SH-SY5Y (cell line): ENCODE measurements at regions not wholly inside any gene's neighbourhood (a gene's known extent, or its start where the extent isn't known, plus 50 kb on each side); places are given as distances from the start of the nearest gene placed in this dataset.

Experiments used
- GATA2 ChIP-seq: IDR thresholded peaks from 2 replicates; pipeline ENCODE4 v1.6.1; 2011; ENCODE audit warnings: mild to moderate bottlenecking, low read depth, low read length
- GATA3 ChIP-seq: IDR thresholded peaks from 2 replicates; pipeline ENCODE4 v1.6.1; 2011; ENCODE audit warnings: low read depth, mild to moderate bottlenecking, low read length, moderate library complexity

DNA sequence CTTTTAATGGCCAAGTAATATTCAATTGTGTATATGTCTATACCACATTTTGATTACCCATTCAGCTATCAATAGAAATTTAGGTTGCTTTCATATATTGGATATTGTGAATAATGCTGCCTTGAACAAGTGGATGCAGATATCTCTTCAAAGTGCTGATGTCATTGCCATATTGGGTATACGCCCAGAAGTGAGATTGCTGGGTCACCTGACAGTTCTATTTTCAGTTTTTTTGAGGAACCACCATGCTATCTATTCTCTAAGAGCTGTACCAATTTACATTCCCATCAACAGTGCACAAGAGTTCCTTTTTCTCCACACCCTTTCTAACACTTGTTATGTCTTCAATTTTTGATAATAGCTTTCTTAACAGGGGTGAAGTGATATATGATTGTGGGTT is 306.9 kb downstream of the ZNF516 start:
- TF ChIP-seq GATA3: no peak
- no peak for TF ChIP-seq GATA2

DNA sequence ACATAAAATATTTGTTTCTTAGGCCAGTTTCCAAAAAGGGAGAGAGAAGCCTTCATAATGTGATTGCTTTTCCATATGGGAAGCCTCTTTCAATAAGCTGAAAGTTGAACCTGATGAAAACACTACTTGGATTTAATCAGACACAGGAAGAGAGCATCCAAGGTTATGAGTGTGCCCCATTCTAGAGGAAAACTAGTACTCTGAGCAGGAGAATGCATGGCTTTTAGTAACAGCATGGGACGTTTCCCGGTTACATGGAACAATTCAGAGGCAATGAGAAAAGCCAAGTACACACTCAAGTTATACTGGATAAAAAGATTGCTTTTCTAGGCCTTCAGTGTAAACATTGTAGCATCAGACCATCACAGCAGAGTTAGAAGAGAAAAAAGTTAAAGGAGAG is 315.8 kb downstream of the ZNF516 start:
- TF ChIP-seq GATA3 (no peak), GATA2 (no peak)

DNA sequence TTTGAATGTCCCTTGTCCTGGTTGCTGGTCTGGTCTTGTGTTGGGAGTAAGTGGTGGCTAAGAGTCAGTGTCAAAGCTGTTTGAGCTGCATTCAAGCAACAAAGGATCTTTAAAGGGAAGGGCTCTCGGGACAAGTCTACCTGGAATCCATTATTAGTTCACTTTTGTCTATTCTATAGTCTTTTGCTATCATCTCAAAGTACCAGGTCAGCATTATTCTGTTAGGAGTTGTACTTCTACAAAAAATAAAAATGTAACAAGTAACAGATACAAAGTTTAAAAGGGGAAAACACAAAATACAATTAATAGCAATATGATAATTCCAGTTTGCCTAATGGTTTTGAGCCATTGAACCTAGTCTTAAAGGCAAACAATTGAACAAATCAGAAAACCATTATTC is 317.9 kb downstream of the ZNF516 start:
- TF ChIP-seq GATA2 (no peak), GATA3 (no peak)

DNA sequence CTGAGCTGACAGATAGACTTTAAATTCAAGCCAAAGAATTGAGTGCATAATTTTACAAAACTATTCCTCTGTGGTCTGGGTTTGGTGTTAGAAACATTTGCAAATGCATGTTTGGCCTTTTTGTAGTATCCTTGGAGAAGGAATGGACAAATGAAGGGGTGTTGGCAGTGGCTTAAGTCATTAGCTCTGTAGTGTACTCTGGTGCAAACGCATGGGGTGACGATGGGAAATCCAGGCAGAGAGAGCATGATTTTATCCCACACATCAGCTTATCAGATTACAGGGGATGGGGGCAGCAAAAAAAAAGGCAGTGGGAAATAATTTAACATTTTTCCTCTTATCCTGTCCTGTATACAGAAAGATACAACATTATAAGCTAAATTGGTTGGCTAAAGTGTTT is 320.6 kb downstream of the ZNF516 start:
- TF ChIP-seq GATA2 (no peak), GATA3 (no peak)

DNA sequence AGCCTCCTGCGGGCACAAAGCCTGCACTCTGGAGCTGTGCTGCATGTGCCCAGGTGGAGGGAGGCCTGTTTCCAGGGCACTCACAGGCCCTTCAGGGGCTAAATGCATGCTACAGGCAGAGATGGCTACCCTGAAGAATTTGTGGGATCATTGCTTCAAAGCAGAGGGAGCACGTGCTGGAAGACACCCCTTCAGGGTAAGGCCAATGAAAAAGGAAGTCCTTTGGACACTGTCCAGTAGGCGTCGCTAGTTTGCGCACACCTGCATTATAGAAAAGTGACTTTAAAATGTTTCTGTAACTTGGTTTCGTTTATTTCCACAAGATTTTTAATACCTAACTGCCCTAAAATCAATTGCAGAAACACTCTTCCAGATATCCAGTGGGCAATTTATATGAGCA is 325.3 kb downstream of the ZNF516 start:
- TF ChIP-seq GATA2: no peak
- no peak for TF ChIP-seq GATA3

DNA sequence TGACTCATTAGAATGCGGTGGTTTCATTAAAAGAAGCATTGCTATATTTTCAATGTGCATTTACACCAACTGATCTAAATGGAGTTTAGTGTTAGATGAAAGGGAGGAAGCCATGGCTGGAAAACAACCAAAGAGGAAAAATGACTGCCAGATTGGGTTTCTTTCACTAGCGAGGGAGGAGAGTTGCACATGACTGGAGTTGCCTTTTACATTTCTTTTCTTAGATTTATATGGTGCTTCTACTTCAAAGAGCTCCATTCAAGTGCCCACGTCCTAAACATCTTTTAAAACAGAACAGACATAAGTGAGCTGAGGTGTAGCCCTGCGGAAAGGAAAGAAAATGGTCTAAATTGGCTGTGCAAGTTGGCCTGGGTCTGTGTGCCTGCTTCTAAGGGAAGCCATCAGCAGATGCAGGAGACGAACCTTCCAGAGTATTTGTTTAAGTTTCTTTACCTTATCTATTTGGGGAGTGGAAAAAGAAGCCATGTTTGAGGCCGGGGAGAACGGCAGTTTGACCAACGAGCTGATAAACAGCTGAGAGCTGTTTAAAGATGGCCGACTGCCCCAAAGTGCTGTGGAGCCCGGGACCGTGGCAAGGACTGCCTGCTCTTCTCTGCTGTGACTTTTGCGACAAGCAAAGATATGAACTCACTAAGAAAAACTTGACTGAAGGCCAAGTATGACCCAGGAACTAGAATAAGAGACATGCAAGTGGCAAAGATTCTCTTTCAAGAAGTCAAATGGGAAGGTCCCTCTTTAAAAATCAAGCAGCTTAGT is 327.0 kb downstream of the ZNF516 start:
- TF ChIP-seq GATA2: no peak
- TF ChIP-seq GATA3: no peak

DNA sequence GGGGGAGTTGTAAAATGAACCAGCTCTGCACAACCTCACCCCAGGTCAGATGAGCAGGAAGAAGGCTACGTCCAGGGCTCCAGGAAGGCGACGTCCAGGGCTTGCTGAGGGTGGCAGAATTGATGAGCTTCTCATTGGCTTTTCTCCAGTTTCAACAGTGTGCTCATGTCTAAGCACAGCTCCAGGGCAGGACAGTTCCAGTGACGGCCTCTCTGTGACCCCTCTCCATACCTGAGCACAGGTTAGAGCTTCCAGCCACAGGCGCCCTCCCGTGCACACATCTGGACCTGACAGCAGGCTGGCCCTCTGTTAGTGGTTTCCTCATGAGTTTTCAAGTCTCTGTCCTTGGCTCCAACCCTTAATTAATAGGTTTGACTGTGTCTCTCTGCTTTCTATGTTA is 327.6 kb downstream of the ZNF516 start:
- TF ChIP-seq GATA3 (no peak), GATA2 (no peak)

DNA sequence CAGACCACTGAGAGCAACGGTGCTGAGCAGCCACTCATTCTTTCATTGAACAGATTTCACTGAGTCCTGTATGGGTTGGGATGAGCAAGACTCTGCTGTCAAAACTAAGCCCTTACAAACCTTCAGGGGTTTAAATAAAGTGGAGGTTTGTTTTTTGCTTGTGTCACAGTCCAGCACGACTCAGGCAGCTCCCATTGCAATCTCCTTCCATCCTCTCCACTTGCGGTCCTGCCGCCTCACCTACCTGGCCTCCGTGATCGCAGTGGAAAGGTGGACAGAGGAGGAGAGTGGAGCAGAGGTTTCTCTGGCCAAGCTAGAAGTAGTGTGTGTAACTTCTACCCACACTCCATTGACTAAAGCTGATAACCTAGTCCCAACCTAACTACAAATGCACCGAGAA is 332.2 kb downstream of the ZNF516 start:
- TF ChIP-seq GATA3 (no peak), GATA2 (no peak)

DNA sequence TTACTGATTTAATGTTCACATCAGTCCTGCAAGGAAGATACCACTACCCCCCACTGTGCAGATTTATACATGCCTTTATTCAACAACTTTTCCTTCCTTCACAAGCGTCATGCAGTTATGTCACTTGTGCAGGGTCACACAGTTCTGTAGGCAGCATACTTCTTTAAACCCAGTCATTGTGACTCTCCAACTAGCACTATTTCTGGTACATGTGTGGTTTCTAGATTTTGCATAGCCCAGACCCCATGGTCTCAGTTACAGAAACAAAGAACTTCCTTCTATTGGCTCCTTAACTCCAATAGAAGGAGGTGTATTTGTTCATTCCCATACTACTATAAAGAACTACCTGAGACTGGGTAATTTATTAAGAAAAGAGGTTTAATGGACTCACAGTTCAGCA is 333.1 kb downstream of the ZNF516 start:
- TF ChIP-seq GATA2 (no peak), GATA3 (no peak)

DNA sequence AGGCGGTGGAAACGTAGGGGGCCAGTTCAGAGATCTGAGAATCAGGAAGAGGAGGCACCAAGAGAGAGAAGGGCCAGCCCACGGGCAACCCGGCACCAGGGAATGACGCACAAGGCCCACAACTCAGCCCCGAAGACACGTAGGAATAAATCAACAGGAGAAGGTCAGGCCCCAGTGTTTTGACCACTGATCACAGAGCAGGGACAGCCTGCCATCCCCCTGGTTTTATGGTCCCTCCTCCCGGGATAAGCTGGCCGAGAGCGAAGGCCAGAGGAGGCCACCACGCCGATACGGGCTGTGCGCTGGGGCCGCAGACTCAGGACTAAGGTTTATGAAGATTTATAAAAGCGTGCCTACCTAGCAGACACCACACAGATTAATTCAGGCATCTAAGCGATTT is 341.4 kb downstream of the ZNF516 start:
- TF ChIP-seq GATA2: no peak
- no peak for TF ChIP-seq GATA3

DNA sequence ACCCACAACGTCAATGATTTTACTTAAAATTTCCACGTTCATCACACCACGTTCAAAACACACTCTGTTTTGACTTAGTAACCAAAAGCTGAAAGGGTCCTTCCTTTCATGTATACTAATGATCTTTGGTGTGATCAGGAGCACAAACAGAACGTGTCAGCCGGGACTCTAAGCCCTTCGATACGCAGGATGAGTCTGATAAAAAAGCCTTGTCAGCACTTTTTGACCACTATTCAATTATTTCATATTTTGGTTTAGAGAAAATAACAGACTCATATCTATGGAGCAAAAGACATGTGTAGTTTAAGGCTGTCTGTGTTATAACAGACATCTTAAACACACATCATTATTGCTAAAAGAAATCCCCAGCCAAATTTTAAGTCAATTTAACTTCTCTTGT is 345.3 kb downstream of the ZNF516 start:
- TF ChIP-seq GATA3 (no peak), GATA2 (no peak)

DNA sequence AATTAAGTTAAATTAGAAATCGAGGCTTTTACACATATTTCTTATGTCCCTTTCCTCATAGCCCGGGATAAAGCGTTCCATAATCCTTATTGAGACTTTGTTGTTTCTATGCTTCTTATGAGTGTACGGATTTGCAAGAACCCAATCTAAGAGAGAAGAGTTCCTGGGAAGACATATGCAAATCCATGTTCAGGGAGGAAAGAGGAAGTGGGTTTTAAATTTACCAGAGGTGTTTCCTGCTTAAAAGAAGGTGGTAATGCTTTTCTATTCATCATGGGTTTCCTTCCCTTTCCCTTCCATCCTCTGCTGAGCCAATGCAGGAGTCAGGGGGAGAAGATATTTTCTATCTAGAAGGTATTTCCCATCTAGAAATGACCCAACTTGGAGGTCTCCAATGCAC is 345.8 kb downstream of the ZNF516 start:
- no peak for TF ChIP-seq GATA3
- TF ChIP-seq GATA2: no peak

DNA sequence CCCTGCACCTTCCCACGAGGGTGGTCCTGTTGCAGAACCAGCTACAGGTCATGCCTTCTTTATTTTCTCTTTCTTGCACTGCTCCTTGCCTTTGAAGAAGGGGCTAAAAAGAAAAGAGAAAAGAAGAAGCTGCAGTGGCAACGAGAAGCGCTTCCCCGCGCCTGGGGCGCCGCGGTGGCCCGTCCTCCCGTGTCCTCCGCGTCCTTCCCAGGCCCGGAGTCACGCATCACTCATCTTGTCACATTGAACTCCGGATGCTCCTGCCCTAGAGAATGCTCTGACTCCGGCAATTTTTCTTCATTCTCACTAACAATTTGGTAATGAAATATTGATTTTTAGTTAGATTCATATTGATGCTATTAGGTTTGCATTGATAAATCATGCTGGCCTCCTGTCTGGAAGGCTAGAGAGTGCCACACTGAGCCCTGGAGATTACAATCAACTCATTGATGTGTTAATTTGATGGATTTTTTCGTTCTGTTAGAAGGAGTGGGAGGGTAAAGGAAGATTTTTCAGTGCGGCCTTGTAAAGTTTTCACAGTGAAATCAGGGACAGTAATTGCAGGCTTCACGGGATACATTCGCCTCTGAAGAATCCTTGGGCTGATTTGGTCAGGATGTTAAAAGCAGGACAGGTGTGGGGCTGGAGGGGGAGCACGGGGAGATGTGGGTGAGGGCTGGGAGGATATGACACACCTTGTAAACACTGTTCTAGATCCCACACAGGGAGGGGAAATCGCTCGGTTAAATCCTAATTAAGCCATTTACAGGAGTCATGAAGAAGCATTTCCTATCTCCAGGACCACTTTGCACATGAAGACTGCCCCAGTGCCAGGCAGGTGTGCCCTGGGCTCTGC is 349.3 kb downstream of the ZNF516 start:
- TF ChIP-seq GATA2 (no peak), GATA3 (no peak)

DNA sequence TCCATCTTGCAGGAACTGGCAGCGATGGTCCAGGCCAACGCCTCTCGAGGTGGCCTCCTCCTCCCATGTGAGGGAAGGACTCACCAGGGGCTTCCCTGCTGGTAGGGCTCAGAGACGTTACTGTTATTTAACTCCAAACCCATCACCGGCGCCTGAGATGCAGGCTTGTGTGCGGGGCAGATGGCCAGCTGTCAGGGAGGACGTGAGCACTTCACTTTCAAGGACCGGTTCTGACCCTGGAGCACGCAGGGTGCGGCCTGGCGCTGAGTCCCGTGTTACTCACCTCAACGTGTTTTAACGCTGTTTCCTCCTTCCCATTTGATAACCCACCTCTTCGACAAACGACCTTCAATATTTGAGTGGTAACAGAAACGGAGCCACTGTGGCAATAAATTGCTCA is 350.2 kb downstream of the ZNF516 start:
- no peak for TF ChIP-seq GATA3
- no peak for TF ChIP-seq GATA2

DNA sequence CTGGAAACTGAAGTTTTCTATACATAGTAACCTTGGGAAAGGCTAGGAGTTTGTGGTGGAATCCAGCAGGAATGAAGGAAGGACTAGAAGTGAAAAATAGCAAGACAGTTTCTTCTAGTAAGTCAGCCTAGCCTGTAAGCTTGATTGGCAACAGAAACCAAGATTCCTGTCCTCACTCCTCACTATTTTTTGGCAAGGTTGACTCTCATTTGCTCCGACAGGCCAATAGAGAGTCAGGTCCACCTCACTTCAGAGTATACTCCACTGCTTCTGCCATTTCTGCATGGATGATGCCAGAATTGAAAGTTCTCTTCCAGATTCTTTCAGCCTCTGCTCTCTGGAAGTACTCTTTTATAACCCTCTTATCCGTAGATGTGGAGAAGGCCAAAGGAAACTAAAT is 352.4 kb downstream of the ZNF516 start:
- TF ChIP-seq GATA3: no peak
- no peak for TF ChIP-seq GATA2
